Keratinocyte (primary cell): ENCODE measurements at regions not wholly inside any gene's neighbourhood (a gene's known extent, or its start where the extent isn't known, plus 50 kb on each side); places are given as distances from the start of the nearest gene placed in this dataset.

ENCODE experiments used
- DNase-seq: peaks from one replicate; pipeline ENCODE4 v3.0.0-alpha.2; 2011; ENCODE audit warnings: low read depth, missing footprints, low spot score
- FAIRE-seq: peaks from 2 replicates; lab custom pipeline; 2011; peaks lifted over from hg19 to GRCh38; lab: Jason Lieb, UNC
- H2AFZ ChIP-seq: 2 replicates; pipeline ENCODE4 v1.6.0; 2012; ENCODE audit warnings: low read length, control low read depth, inconsistent platforms; ENCODE audit not compliant: control insufficient read depth
- H3K27ac ChIP-seq: 2 replicates; pipeline ENCODE4 v1.5.1; 2011; ENCODE audit warnings: low read length; ENCODE audit not compliant: control insufficient read depth, insufficient read depth
- H3K27me3 ChIP-seq: 3 replicates; pipeline ENCODE4 v1.6.0; 2011; ENCODE audit warnings: low read length; ENCODE audit not compliant: control insufficient read depth, insufficient read depth; ENCODE audit errors: extremely low read depth
- H3K36me3 ChIP-seq, 2 experiments: 2 replicates in 1 of 2; 3 replicates in 1 of 2; pipeline ENCODE4 v1.5.1; 2011; ENCODE audit warnings: low read length in 2 of 2, mild to moderate bottlenecking in 1 of 2; ENCODE audit not compliant: control insufficient read depth in 2 of 2, insufficient read depth in 2 of 2; ENCODE audit errors: extremely low read depth in 1 of 2
- H3K4me1 ChIP-seq: 3 replicates; pipeline ENCODE4 v1.5.1; 2011; ENCODE audit warnings: low read length; ENCODE audit not compliant: control insufficient read depth, insufficient read depth; ENCODE audit errors: extremely low read depth
- H3K4me2 ChIP-seq: 3 replicates; pipeline ENCODE4 v1.6.0; 2011; ENCODE audit warnings: low read depth, low read length; ENCODE audit not compliant: control insufficient read depth, insufficient read depth; ENCODE audit errors: extremely low read depth
- H3K4me3 ChIP-seq, 3 experiments: fragments of 200-600 bp in 1 of 3; sonication (generic) in 1 of 3; 2 replicates in 2 of 3; 3 replicates in 1 of 3; pipeline ENCODE4 v1.5.1; 2011 to 2016; ENCODE audit warnings: low read length in 3 of 3, mild to moderate bottlenecking in 3 of 3, control low read depth in 2 of 3, inconsistent platforms in 1 of 3, low read depth in 1 of 3, mixed read lengths in 1 of 3, mixed run types in 1 of 3, moderate library complexity in 1 of 3; ENCODE audit not compliant: control insufficient read depth in 2 of 3, insufficient read depth in 2 of 3; ENCODE audit errors: extremely low read depth in 1 of 3
- H3K79me2 ChIP-seq: 2 replicates; pipeline ENCODE4 v1.6.0; 2012; ENCODE audit warnings: low read length; ENCODE audit not compliant: control insufficient read depth, insufficient read depth
- H3K9ac ChIP-seq: 3 replicates; pipeline ENCODE4 v1.6.0; 2011; ENCODE audit warnings: low read length; ENCODE audit not compliant: control insufficient read depth, insufficient read depth; ENCODE audit errors: extremely low read depth
- H3K9me1 ChIP-seq: 3 replicates; pipeline ENCODE4 v1.6.0; 2011; ENCODE audit warnings: low read length; ENCODE audit not compliant: control insufficient read depth, insufficient read depth; ENCODE audit errors: extremely low read depth
- H3K9me3 ChIP-seq: 2 replicates; pipeline ENCODE4 v1.5.1; 2012; ENCODE audit warnings: low read depth, low read length; ENCODE audit not compliant: control insufficient read depth
- H4K20me1 ChIP-seq: 3 replicates; pipeline ENCODE4 v1.6.0; 2011; ENCODE audit warnings: low read length; ENCODE audit not compliant: control insufficient read depth, insufficient read depth; ENCODE audit errors: extremely low read depth
- CTCF ChIP-seq, 3 experiments: IDR thresholded peaks in 1 of 3; conservative IDR thresholded peaks in 1 of 3; optimal IDR thresholded peaks in 1 of 3; 2 replicates in 2 of 3; 3 replicates in 1 of 3; pipeline versions ENCODE3 to v1.5.1; 2011; ENCODE audit warnings: low read length in 3 of 3, mild to moderate bottlenecking in 3 of 3, moderate library complexity in 2 of 3, control low read depth in 1 of 3, inconsistent platforms in 1 of 3; ENCODE audit not compliant: insufficient read depth in 2 of 3; ENCODE audit errors: extremely low read depth in 1 of 3
- EZH2 ChIP-seq: IDR thresholded peaks from one replicate; pipeline ENCODE4 v1.6.1; 2012; ENCODE audit warnings: inconsistent platforms, mild to moderate bottlenecking, low read length, moderate library complexity
- dilution Hi-C: fragments of 300-500 bp; cut with MboI; formaldehyde crosslinking; loops from one replicate; pipeline ENCODE4 v1.7.0; 2020; ENCODE audit warnings: low sequenced_read_pairs; ENCODE audit not compliant: extremely low pct_ligation_motif_present

- no peaks in the 10 kb centered on the region for H3K9me3 ChIP-seq
- H3K4me1 ChIP-seq: no peaks in the 10 kb centered on the region
- peaks cover 17% of the 10 kb centered on the region for H3K27me3 ChIP-seq
- no peaks in the 10 kb centered on the region for H4K20me1 ChIP-seq
- H3K4me2 ChIP-seq: no peak overlapping the region
- no peak overlapping the region for H3K27ac ChIP-seq
- no peak for FAIRE-seq
- TF ChIP-seq CTCF (optimal IDR thresholded peaks at IDR 0.05 in 1 of 3, IDR thresholded peaks at IDR 0.05 in 1 of 3, conservative IDR thresholded peaks at IDR 0.05 in 1 of 3; ENCODE audit: extremely low read depth in 1 of 3, insufficient read depth in 2 of 3, low read length in 3 of 3) (no peak), EZH2 (no peak)
- H3K79me2 ChIP-seq: no peaks in the 10 kb centered on the region
- H2AFZ ChIP-seq: no peak overlapping the region
- dilution Hi-C loops: no loop called here
- H3K9ac ChIP-seq: no peak overlapping the region
- no peak for DNase-seq
- no peaks in the 10 kb centered on the region for H3K9me1 ChIP-seq
- H3K36me3 ChIP-seq: no peaks in the 10 kb centered on the region
- H3K4me3 ChIP-seq: no peak overlapping the region
Measured at GRCh38 chr3:124292329-124292728, 300.4 kb upstream of the ROPN1 start.

GRCh38 chr3:124293584-124293983, 301.7 kb upstream of the ROPN1 start:
- FAIRE-seq (no peak), DNase-seq (no peak)
- TF ChIP-seq CTCF (optimal IDR thresholded peaks at IDR 0.05 in 1 of 3, IDR thresholded peaks at IDR 0.05 in 1 of 3, conservative IDR thresholded peaks at IDR 0.05 in 1 of 3; ENCODE audit: extremely low read depth in 1 of 3, insufficient read depth in 2 of 3, low read length in 3 of 3): no peak
- TF ChIP-seq EZH2: no peak
- Histone ChIP-seq H2AFZ (no peak overlapping the region), H3K27ac (no peak overlapping the region), H3K9ac (no peak overlapping the region), H3K4me1 (no peaks in the 10 kb centered on the region), H3K9me1 (no peaks in the 10 kb centered on the region), H3K4me3 (no peak overlapping the region), H3K4me2 (no peak overlapping the region), H3K27me3 (peaks cover 26% of the 10 kb centered on the region), H4K20me1 (no peaks in the 10 kb centered on the region), H3K9me3 (no peaks in the 10 kb centered on the region), H3K36me3 (no peaks in the 10 kb centered on the region), H3K79me2 (no peaks in the 10 kb centered on the region)
- dilution Hi-C loops: no loop called here
